WTC11 (cell line): ENCODE measurements at regions not wholly inside any gene's neighbourhood (a gene's known extent, or its start where the extent isn't known, plus 50 kb on each side); places are given as distances from the start of the nearest gene placed in this dataset.

Source experiments
- CTCF ChIP-seq: fragments of 200-600 bp; IDR thresholded peaks from 2 replicates; pipeline ENCODE4 v1.8.0; 2022; ENCODE audit warnings: antibody characterized with exemption
- MAX ChIP-seq: sonication (generic); formaldehyde crosslinking; IDR thresholded peaks from 2 replicates; pipeline ENCODE4 v1.8.0; 2022; ENCODE audit warnings: mild to moderate bottlenecking, missing genetic modification reagents
- TF ChIP-seq, protein P1 (sequence below): sonication (generic); formaldehyde crosslinking; IDR thresholded peaks from 2 replicates; pipeline ENCODE4 v1.8.1; 2022; ENCODE audit warnings: mild to moderate bottlenecking, missing genetic modification reagents, moderate library complexity, borderline replicate concordance
- TF ChIP-seq, protein P2 (sequence below): sonication (generic); formaldehyde crosslinking; IDR thresholded peaks from 2 replicates; pipeline ENCODE4 v1.8.0; 2022; ENCODE audit warnings: missing genetic modification reagents

DNA sequence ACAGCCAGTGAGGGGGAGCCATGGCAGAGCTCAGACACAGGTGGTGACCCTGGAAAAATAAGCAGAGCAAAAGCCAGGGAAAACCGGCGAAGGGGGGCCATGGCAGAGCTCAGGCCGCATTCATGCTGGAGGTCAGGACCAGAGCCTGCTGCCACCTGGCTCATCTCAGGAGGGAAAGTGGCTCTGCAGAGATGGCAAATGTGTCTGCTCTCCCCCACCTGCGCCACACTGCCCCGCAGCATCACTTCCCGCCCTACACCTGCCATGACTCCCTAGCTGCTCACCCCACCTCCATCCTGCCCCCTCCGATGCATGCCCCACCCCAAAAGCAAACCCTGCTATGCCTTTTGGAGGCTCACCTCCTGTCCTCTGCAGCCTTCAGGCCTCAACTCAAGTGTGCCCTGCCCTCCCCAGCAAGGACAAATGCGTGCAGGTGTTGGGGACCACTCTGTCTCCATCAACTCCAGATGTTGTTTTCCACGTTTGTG lies 123.2 kb upstream of the FGF3 start:
- TF ChIP-seq CTCF, result no peak
- TF ChIP-seq MAX (CRISPR knock-in tag), result no peak
- TF ChIP-seq, protein P1, sequence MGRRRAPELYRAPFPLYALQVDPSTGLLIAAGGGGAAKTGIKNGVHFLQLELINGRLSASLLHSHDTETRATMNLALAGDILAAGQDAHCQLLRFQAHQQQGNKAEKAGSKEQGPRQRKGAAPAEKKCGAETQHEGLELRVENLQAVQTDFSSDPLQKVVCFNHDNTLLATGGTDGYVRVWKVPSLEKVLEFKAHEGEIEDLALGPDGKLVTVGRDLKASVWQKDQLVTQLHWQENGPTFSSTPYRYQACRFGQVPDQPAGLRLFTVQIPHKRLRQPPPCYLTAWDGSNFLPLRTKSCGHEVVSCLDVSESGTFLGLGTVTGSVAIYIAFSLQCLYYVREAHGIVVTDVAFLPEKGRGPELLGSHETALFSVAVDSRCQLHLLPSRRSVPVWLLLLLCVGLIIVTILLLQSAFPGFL (CRISPR knock-in tag), result no peak
- TF ChIP-seq, protein P2, sequence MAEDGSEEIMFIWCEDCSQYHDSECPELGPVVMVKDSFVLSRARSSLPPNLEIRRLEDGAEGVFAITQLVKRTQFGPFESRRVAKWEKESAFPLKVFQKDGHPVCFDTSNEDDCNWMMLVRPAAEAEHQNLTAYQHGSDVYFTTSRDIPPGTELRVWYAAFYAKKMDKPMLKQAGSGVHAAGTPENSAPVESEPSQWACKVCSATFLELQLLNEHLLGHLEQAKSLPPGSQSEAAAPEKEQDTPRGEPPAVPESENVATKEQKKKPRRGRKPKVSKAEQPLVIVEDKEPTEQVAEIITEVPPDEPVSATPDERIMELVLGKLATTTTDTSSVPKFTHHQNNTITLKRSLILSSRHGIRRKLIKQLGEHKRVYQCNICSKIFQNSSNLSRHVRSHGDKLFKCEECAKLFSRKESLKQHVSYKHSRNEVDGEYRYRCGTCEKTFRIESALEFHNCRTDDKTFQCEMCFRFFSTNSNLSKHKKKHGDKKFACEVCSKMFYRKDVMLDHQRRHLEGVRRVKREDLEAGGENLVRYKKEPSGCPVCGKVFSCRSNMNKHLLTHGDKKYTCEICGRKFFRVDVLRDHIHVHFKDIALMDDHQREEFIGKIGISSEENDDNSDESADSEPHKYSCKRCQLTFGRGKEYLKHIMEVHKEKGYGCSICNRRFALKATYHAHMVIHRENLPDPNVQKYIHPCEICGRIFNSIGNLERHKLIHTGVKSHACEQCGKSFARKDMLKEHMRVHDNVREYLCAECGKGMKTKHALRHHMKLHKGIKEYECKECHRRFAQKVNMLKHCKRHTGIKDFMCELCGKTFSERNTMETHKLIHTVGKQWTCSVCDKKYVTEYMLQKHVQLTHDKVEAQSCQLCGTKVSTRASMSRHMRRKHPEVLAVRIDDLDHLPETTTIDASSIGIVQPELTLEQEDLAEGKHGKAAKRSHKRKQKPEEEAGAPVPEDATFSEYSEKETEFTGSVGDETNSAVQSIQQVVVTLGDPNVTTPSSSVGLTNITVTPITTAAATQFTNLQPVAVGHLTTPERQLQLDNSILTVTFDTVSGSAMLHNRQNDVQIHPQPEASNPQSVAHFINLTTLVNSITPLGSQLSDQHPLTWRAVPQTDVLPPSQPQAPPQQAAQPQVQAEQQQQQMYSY, result no peak
